Cardiac muscle cell (in vitro differentiated cells and primary cell): ENCODE measurements at regions not wholly inside any gene's neighbourhood (a gene's known extent, or its start where the extent isn't known, plus 50 kb on each side); places are given as distances from the start of the nearest gene placed in this dataset.

ENCODE experiments used
- DNase-seq, 2 donors: peaks; one replicate each; pipeline versions ENCODE4 v3.0.0 to v3.0.0-alpha.2; 2010 to 2017; ENCODE audit warnings: low read depth in 1 of 2, low spot score in 1 of 2
- H3K27ac ChIP-seq: fragments of 200-600 bp; sonication (generic); 2 replicates; pipeline ENCODE4 v1.5.1; 2016
- H3K27me3 ChIP-seq: fragments of 200-600 bp; sonication (generic); 2 replicates; pipeline ENCODE4 v1.6.0; 2016; ENCODE audit warnings: control low read depth
- H3K36me3 ChIP-seq: fragments of 200-600 bp; sonication (generic); 2 replicates; pipeline ENCODE4 v1.5.1; 2016; ENCODE audit warnings: control low read depth
- H3K4me1 ChIP-seq: fragments of 200-600 bp; sonication (generic); 2 replicates; pipeline ENCODE4 v1.8.1; 2017; ENCODE audit warnings: low read depth, mild to moderate bottlenecking, mixed run types
- H3K4me3 ChIP-seq: fragments of 200-600 bp; sonication (generic); 2 replicates; pipeline ENCODE4 v1.5.1; 2016; ENCODE audit warnings: mild to moderate bottlenecking
- H3K9me3 ChIP-seq: fragments of 200-600 bp; sonication (generic); 2 replicates; pipeline ENCODE4 v1.5.1; 2017; ENCODE audit warnings: low read depth, mild to moderate bottlenecking, control low read depth
- TF ChIP-seq, protein P1 (sequence below): IDR thresholded peaks from 2 replicates; pipeline ENCODE4 v1.5.1; 2012; ENCODE audit warnings: low read depth, mild to moderate bottlenecking, low read length

DNA sequence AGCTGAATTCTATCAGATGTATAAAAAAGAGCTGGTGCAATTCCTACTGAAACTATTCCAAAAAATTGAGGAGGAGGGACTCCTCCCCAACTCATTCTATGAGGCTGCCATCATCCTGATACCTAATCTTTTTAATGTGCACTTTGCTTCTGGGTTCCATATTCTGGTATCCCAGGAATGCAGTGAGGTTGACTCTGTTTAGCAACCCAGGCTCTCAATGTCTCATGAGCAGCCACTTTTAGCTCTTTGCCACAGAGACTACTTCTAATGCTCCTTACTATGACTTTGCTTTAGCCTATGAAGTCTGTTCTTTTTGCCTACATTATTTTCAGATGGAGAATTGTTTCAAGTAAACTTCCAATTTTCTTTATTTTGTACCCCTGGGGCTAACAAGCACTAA, 185.5 kb upstream of the NRSN1 start:
- DNase-seq: peak in 1 of 2 donors; percentile 56
- Histone ChIP-seq H3K27ac (peak overlapping the region; percentile 42), H3K36me3 (no peaks in the 10 kb centered on the region)

DNA sequence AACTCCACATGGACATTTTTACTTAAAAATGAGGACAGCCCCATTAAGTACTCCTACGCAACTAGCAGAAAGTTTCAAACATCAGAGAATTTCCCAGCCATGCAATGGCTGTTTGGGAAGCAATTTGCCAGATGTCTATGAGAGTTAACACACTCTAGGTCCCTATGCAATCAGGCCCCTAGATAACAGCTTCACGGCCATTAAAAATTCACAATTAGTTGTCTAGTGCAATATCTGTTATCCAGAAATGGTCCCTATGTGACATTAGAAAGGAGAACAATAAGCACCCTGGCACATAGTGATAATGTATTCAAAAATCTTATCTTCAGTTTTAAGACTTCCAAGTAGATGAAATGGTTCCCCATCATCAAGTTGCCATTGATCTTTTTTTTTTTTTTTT, 174.3 kb upstream of the NRSN1 start:
- Histone ChIP-seq H3K27me3 (no peaks in the 10 kb centered on the region), H3K4me1 (no peaks in the 10 kb centered on the region), H3K27ac (no peak overlapping the region), H3K4me3 (no peak overlapping the region), H3K9me3 (no peaks in the 10 kb centered on the region), H3K36me3 (no peaks in the 10 kb centered on the region)
- no peak for DNase-seq
- TF ChIP-seq, protein P1, sequence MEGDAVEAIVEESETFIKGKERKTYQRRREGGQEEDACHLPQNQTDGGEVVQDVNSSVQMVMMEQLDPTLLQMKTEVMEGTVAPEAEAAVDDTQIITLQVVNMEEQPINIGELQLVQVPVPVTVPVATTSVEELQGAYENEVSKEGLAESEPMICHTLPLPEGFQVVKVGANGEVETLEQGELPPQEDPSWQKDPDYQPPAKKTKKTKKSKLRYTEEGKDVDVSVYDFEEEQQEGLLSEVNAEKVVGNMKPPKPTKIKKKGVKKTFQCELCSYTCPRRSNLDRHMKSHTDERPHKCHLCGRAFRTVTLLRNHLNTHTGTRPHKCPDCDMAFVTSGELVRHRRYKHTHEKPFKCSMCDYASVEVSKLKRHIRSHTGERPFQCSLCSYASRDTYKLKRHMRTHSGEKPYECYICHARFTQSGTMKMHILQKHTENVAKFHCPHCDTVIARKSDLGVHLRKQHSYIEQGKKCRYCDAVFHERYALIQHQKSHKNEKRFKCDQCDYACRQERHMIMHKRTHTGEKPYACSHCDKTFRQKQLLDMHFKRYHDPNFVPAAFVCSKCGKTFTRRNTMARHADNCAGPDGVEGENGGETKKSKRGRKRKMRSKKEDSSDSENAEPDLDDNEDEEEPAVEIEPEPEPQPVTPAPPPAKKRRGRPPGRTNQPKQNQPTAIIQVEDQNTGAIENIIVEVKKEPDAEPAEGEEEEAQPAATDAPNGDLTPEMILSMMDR: no peak

More for the DNA sequence above, 185.5 kb upstream of the NRSN1 start:
- no peak overlapping the region for H3K4me3 ChIP-seq
- no peaks in the 10 kb centered on the region for H3K9me3 ChIP-seq
- H3K4me1 ChIP-seq: peaks cover 6% of the 10 kb centered on the region
- TF ChIP-seq, protein P1: no peak
- H3K27me3 ChIP-seq: no peaks in the 10 kb centered on the region

DNA sequence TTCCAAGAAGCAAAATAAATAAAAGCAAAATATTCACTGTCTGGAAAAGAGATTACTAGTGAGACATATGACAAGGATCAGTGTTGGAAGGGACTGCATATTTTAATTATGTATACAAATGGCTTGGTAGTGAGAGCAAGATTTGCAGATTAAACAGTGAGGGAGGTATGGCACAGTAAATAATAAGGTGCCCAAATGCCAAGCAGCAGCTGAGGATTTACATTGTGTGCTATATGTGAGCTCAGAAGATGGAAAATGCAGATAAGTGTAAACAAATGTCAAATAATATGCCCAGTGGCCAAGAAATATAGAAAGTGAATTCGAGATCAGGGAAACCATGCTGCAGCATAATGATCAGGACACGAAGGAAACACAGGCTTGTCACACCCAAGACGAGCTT, 173.8 kb upstream of the NRSN1 start:
- Histone ChIP-seq H3K27ac (no peak overlapping the region), H3K9me3 (no peaks in the 10 kb centered on the region), H3K4me3 (no peak overlapping the region), H3K4me1 (no peaks in the 10 kb centered on the region), H3K27me3 (no peaks in the 10 kb centered on the region), H3K36me3 (no peaks in the 10 kb centered on the region)
- TF ChIP-seq, protein P1: no peak
- DNase-seq: no peak

- TF ChIP-seq, protein P1: no peak
- H3K27ac ChIP-seq: no peak overlapping the region
- H3K4me3 ChIP-seq: no peak overlapping the region
- H3K36me3 ChIP-seq: no peaks in the 10 kb centered on the region
- H3K4me1 ChIP-seq: no peaks in the 10 kb centered on the region
- DNase-seq: no peak
- no peaks in the 10 kb centered on the region for H3K27me3 ChIP-seq
- no peaks in the 10 kb centered on the region for H3K9me3 ChIP-seq
These were observed 172.0 kb upstream of the NRSN1 start for GRCh38 chr6:23953976-23954375.

DNA sequence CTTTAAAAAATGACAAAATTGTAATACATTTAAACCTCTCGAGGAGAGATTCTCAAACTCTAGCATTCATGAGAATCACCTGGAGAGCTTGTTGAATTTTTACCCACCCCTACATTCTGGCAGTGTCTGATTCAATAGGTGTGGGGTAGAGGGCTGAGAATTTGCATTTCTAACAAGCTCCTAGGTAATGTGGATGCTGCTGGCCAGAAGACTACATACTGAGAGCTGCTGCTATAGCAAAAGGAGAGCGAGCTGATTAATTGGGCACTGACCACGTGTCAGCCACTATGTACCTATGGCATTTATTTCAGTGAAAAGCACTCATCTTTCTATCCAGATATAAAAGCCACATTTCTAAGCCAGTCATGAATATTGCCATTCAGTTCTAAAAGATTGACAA, 169.0 kb upstream of the NRSN1 start:
- TF ChIP-seq, protein P1: no peak
- DNase-seq: no peak

DNA sequence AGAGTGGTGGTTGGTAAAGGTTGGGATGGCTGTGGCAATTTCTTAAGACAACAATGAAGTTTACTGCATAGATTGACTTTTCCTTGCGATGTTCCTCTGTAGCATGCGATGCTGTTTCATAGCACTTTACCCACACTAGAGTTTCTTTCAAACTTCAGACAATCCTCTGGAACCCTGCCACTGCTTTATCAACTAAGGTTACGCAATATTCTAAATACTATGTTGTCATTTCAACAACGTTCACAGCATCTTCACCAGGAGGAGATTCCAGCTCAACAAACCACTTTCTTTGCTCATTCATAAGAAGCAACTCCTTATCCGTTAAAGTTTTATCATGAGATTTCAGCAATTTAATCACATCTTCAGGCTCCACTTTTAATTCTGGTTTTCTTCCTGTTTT, 161.2 kb upstream of the NRSN1 start:
- Histone ChIP-seq H3K4me1 (no peaks in the 10 kb centered on the region), H3K27me3 (no peaks in the 10 kb centered on the region), H3K36me3 (no peaks in the 10 kb centered on the region), H3K27ac (no peak overlapping the region), H3K4me3 (no peak overlapping the region), H3K9me3 (no peaks in the 10 kb centered on the region)
- TF ChIP-seq, protein P1: no peak
- DNase-seq: peak in 1 of 2 donors; percentile 2

More for the DNA sequence above, 169.0 kb upstream of the NRSN1 start:
- Histone ChIP-seq H3K27me3 (no peaks in the 10 kb centered on the region), H3K4me3 (no peak overlapping the region), H3K36me3 (no peaks in the 10 kb centered on the region), H3K27ac (no peak overlapping the region), H3K4me1 (no peaks in the 10 kb centered on the region), H3K9me3 (no peaks in the 10 kb centered on the region)
